SK-N-SH (cell line): ENCODE measurements at regions not wholly inside any gene's neighbourhood (a gene's known extent, or its start where the extent isn't known, plus 50 kb on each side); places are given as distances from the start of the nearest gene placed in this dataset.

Experiments
- CTCF ChIA-PET: fragments of 300-600, 350-600 bp; formaldehyde crosslinking; extraction: SDS; loops from one replicate; lab custom pipeline; 2021; lab: Yijun Ruan, JAX
- POLR2A ChIA-PET: fragments of 350-600 bp; sonication (Branson Sonifier 250); formaldehyde crosslinking; extraction: SDS; loops from one replicate; lab custom pipeline; 2020; ENCODE audit warnings: antibody characterized with exemption, inconsistent platforms; lab: Yijun Ruan, JAX
- DNase-seq: peaks from one replicate; pipeline ENCODE4 v3.0.0; 2012
- H2AFZ ChIP-seq: fragments of 200-600 bp; sonication (generic); 2 replicates; pipeline ENCODE4 v1.8.1; 2016; ENCODE audit warnings: antibody characterized with exemption, mild to moderate bottlenecking, low read depth
- H3F3A ChIP-seq: fragments of 200-600 bp; sonication (generic); replicated peaks from 2 replicates; pipeline ENCODE3; 2016; ENCODE audit warnings: antibody characterized with exemption, mild to moderate bottlenecking; ENCODE audit not compliant: insufficient read depth
- H3K27ac ChIP-seq, 2 experiments: fragments of 200-500 bp in 1 of 2; fragments of 200-600 bp in 1 of 2; sonication (Bioruptor generic) in 1 of 2; sonication (generic), shearing (Covaris generic) in 1 of 2; 2 replicates each; pipeline versions ENCODE4 v1.5.1 to v1.6.1; 2014 to 2016; ENCODE audit warnings: low read depth in 2 of 2, inconsistent platforms in 1 of 2, low read length in 1 of 2, mild to moderate bottlenecking in 1 of 2, mixed read lengths in 1 of 2
- H3K27me3 ChIP-seq: fragments of 200-600 bp; sonication (generic), shearing (Covaris generic); 2 replicates; pipeline ENCODE4 v1.6.1; 2016; ENCODE audit warnings: mixed run types; ENCODE audit not compliant: insufficient read depth
- H3K36me3 ChIP-seq, 2 experiments: fragments of 200-500 bp in 1 of 2; fragments of 200-600 bp in 1 of 2; sonication (Bioruptor generic) in 1 of 2; sonication (generic) in 1 of 2; replicated peaks in 1 of 2; 2 replicates each; pipeline versions ENCODE3 to v1.5.1; 2014 to 2016; ENCODE audit warnings: low read length in 1 of 2, mild to moderate bottlenecking in 1 of 2; ENCODE audit not compliant: insufficient read depth in 2 of 2, control insufficient read depth in 1 of 2
- H3K4me1 ChIP-seq, 2 experiments: fragments of 200-500 bp in 1 of 2; fragments of 200-600 bp in 1 of 2; sonication (Bioruptor generic) in 1 of 2; sonication (generic), shearing (Covaris generic) in 1 of 2; 2 replicates each; pipeline versions ENCODE4 v1.5.1 to v1.6.1; 2014 to 2016; ENCODE audit warnings: low read depth in 1 of 2, low read length in 1 of 2, mixed run types in 1 of 2; ENCODE audit not compliant: insufficient read depth in 2 of 2, control insufficient read depth in 1 of 2
- H3K4me2 ChIP-seq: fragments of 200-600 bp; sonication (generic), shearing (Covaris generic); 2 replicates; pipeline ENCODE4 v1.6.1; 2017; ENCODE audit warnings: mixed run types
- H3K4me3 ChIP-seq, 2 experiments: fragments of 200-500 bp in 1 of 2; fragments of 200-600 bp in 1 of 2; sonication (Bioruptor generic) in 1 of 2; sonication (generic), shearing (Covaris generic) in 1 of 2; 2 replicates each; pipeline versions ENCODE4 v1.5.1 to v1.8.1; 2014 to 2016; ENCODE audit warnings: low read depth in 2 of 2, inconsistent platforms in 1 of 2, low read length in 1 of 2, mild to moderate bottlenecking in 1 of 2, mixed read lengths in 1 of 2, moderate library complexity in 1 of 2
- H3K79me2 ChIP-seq: fragments of 200-600 bp; sonication (generic); 2 replicates; pipeline ENCODE4 v1.8.1; 2017; ENCODE audit warnings: mild to moderate bottlenecking; ENCODE audit not compliant: insufficient read depth
- H3K9ac ChIP-seq: fragments of 200-600 bp; sonication (generic); 2 replicates; pipeline ENCODE4 v1.6.1; 2017; ENCODE audit warnings: mixed run types
- H3K9me2 ChIP-seq: fragments of 200-600 bp; sonication (generic); 2 replicates; pipeline ENCODE4 v1.6.1; 2017; ENCODE audit warnings: mixed run types
- H3K9me3 ChIP-seq: fragments of 200-600 bp; sonication (generic); 2 replicates; pipeline ENCODE4 v1.6.1; 2017; ENCODE audit warnings: mixed run types, mild to moderate bottlenecking, moderate library complexity
- H4K20me1 ChIP-seq: fragments of 200-600 bp; sonication (generic); 2 replicates; pipeline ENCODE4 v1.6.1; 2017; ENCODE audit warnings: mild to moderate bottlenecking, mixed run types; ENCODE audit not compliant: insufficient read depth
- ELF1 ChIP-seq: IDR thresholded peaks from 2 replicates; pipeline ENCODE4 v1.4.0; 2012
- EP300 ChIP-seq, 2 experiments: IDR thresholded peaks; 2 replicates each; pipeline versions ENCODE4 v1.4.0 to v1.6.1; 2012; ENCODE audit warnings: borderline replicate concordance in 1 of 2, low read depth in 1 of 2, low read length in 1 of 2
- FOSL2 ChIP-seq: IDR thresholded peaks from 2 replicates; pipeline ENCODE4 v1.4.0; 2012; ENCODE audit warnings: low read depth, mild to moderate bottlenecking, moderate library complexity, borderline replicate concordance
- FOXM1 ChIP-seq: IDR thresholded peaks from 2 replicates; pipeline ENCODE4 v1.4.0; 2012; ENCODE audit warnings: low read depth, mild to moderate bottlenecking
- JUND ChIP-seq: IDR thresholded peaks from 2 replicates; pipeline ENCODE4 v1.4.0; 2012
- MEF2A ChIP-seq: IDR thresholded peaks from 2 replicates; pipeline ENCODE4 v1.4.0; 2012; ENCODE audit warnings: low read depth, borderline replicate concordance
- MXI1 ChIP-seq: IDR thresholded peaks from 2 replicates; pipeline ENCODE4 v1.6.1; 2012; ENCODE audit warnings: mild to moderate bottlenecking, low read depth, low read length, improper control_type of control experiment
- NFIC ChIP-seq: IDR thresholded peaks from 2 replicates; pipeline ENCODE4 v1.4.0; 2012; ENCODE audit warnings: borderline replicate concordance
- RAD21 ChIP-seq: IDR thresholded peaks from 2 replicates; pipeline ENCODE4 v1.6.1; 2012; ENCODE audit warnings: mild to moderate bottlenecking, low read length
- RCOR1 ChIP-seq: fragments of 150-350 bp; IDR thresholded peaks from 2 replicates; pipeline ENCODE4 v1.6.1; 2017; ENCODE audit warnings: antibody characterized with exemption, low read length
- RFX5 ChIP-seq: IDR thresholded peaks from 2 replicates; pipeline ENCODE4 v1.6.1; 2012; ENCODE audit warnings: mild to moderate bottlenecking, improper control_type of control experiment, low read length
- RXRA ChIP-seq: IDR thresholded peaks from 2 replicates; pipeline ENCODE4 v1.4.0; 2012; ENCODE audit warnings: low read depth, mild to moderate bottlenecking, borderline replicate concordance
- SIN3A ChIP-seq: IDR thresholded peaks from 2 replicates; pipeline ENCODE4 v1.6.1; 2012; ENCODE audit warnings: low read depth, mild to moderate bottlenecking, low read length, moderate library complexity, borderline replicate concordance
- SMC3 ChIP-seq: IDR thresholded peaks from 2 replicates; pipeline ENCODE4 v1.6.1; 2012; ENCODE audit warnings: low read depth, low read length, improper control_type of control experiment
- TAF1 ChIP-seq: IDR thresholded peaks from 2 replicates; pipeline ENCODE4 v1.6.1; 2012; ENCODE audit warnings: low read depth, mild to moderate bottlenecking, low read length, moderate library complexity, borderline replicate concordance
- TCF12 ChIP-seq: IDR thresholded peaks from 2 replicates; pipeline ENCODE4 v1.4.0; 2012
- USF2 ChIP-seq: fragments of 150-350 bp; IDR thresholded peaks from 2 replicates; pipeline ENCODE4 v1.6.1; 2017; ENCODE audit warnings: antibody characterized with exemption, low read length, low read depth, borderline replicate concordance
- YY1 ChIP-seq: IDR thresholded peaks from 2 replicates; pipeline ENCODE4 v1.4.0; 2012; ENCODE audit warnings: low read depth, mild to moderate bottlenecking
- ZBTB33 ChIP-seq: IDR thresholded peaks from 2 replicates; pipeline ENCODE4 v1.4.0; 2012; ENCODE audit warnings: low read depth, borderline replicate concordance
- WGBS: methylation state at CpG from one replicate; pipeline ENCODE4 v1.1.6; 2017; ENCODE audit warnings: low lambda C conversion rate; 5-methylcytosine and 5-hydroxymethylcytosine counted together
- TF ChIP-seq, protein P1 (sequence below): IDR thresholded peaks from 2 replicates; pipeline ENCODE4 v1.6.1; 2012; ENCODE audit warnings: mild to moderate bottlenecking, low read depth, low read length, moderate library complexity
- TF ChIP-seq, protein P2 (sequence below): IDR thresholded peaks from 2 replicates; pipeline ENCODE4 v1.4.0; 2012; ENCODE audit warnings: low read depth

- CTCF ChIA-PET: no interaction called here
- no peak for TF ChIP-seq RFX5
- TF ChIP-seq JUND: no peak
- no peak for TF ChIP-seq FOXM1
- no peak for TF ChIP-seq RCOR1
- TF ChIP-seq MEF2A: no peak
- no peak for TF ChIP-seq ZBTB33
- TF ChIP-seq NFIC: no peak
- no peak for TF ChIP-seq ELF1
- no peak for TF ChIP-seq RAD21
- no peak for TF ChIP-seq TAF1
- no peak for TF ChIP-seq SIN3A
- TF ChIP-seq YY1: no peak
- no peak overlapping the region for H3K4me2 ChIP-seq
Measured at GRCh38 chr10:8221451-8221850, 167.0 kb downstream of the GATA3 start.

GRCh38 chr10:8224591-8224990 is 170.1 kb downstream of the GATA3 start:
- DNase-seq: no peak
- Histone ChIP-seq H3K4me3 (no peak overlapping the region), H3K27me3 (no peaks in the 10 kb centered on the region; the same call in 1 of the 2 replicates), H3K4me1 (peaks cover 0 to 16% of the 10 kb centered on the region in 2 experiments; a peak in 1 of 4 replicates), H3K27ac (no peak overlapping the region), H3K9me3 (no peaks in the 10 kb centered on the region), H3F3A (no peaks in the 10 kb centered on the region), H2AFZ (no peak overlapping the region), H4K20me1 (no peaks in the 10 kb centered on the region), H3K9me2 (no peaks in the 10 kb centered on the region), H3K4me2 (no peak overlapping the region), H3K36me3 (no peaks in the 10 kb centered on the region), H3K9ac (no peak overlapping the region), H3K79me2 (no peaks in the 10 kb centered on the region)
- ChIA-PET CTCF (interaction anchor here (1.3 kb wide), 1 partner anchor 19 kb away, joined by 4 read pairs; no protein-coding TSS in a partner anchor), POLR2A (no interaction called here)
- WGBS: 82% methylated on average over 5 of the region's 5 CpGs
- no peak for TF ChIP-seq NFIC
- TF ChIP-seq USF2: no peak
- TF ChIP-seq, protein P1, sequence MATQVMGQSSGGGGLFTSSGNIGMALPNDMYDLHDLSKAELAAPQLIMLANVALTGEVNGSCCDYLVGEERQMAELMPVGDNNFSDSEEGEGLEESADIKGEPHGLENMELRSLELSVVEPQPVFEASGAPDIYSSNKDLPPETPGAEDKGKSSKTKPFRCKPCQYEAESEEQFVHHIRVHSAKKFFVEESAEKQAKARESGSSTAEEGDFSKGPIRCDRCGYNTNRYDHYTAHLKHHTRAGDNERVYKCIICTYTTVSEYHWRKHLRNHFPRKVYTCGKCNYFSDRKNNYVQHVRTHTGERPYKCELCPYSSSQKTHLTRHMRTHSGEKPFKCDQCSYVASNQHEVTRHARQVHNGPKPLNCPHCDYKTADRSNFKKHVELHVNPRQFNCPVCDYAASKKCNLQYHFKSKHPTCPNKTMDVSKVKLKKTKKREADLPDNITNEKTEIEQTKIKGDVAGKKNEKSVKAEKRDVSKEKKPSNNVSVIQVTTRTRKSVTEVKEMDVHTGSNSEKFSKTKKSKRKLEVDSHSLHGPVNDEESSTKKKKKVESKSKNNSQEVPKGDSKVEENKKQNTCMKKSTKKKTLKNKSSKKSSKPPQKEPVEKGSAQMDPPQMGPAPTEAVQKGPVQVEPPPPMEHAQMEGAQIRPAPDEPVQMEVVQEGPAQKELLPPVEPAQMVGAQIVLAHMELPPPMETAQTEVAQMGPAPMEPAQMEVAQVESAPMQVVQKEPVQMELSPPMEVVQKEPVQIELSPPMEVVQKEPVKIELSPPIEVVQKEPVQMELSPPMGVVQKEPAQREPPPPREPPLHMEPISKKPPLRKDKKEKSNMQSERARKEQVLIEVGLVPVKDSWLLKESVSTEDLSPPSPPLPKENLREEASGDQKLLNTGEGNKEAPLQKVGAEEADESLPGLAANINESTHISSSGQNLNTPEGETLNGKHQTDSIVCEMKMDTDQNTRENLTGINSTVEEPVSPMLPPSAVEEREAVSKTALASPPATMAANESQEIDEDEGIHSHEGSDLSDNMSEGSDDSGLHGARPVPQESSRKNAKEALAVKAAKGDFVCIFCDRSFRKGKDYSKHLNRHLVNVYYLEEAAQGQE: no peak
- no peak for TF ChIP-seq FOSL2
- no peak for TF ChIP-seq TCF12
- TF ChIP-seq EP300 (IDR thresholded peaks at IDR 0.05; ENCODE audit: borderline replicate concordance in 1 of 2, low read depth in 1 of 2, low read length in 1 of 2): no peak
- TF ChIP-seq MXI1: no peak
- TF ChIP-seq ZBTB33: no peak
- TF ChIP-seq SMC3: no peak
- TF ChIP-seq YY1: no peak
- TF ChIP-seq RXRA: no peak
- TF ChIP-seq, protein P2, sequence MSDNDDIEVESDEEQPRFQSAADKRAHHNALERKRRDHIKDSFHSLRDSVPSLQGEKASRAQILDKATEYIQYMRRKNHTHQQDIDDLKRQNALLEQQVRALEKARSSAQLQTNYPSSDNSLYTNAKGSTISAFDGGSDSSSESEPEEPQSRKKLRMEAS: no peak

More at GRCh38 chr10:8221451-8221850, 167.0 kb downstream of the GATA3 start:
- POLR2A ChIA-PET: no interaction called here
- H2AFZ ChIP-seq: no peak overlapping the region
- no peaks in the 10 kb centered on the region for H3K36me3 ChIP-seq
- H3K27me3 ChIP-seq: no peaks in the 10 kb centered on the region
- no peaks in the 10 kb centered on the region for H3F3A ChIP-seq
- no peaks in the 10 kb centered on the region for H4K20me1 ChIP-seq
- H3K4me3 ChIP-seq: no peak overlapping the region
- H3K9me2 ChIP-seq: no peaks in the 10 kb centered on the region
- H3K9ac ChIP-seq: no peak overlapping the region
- H3K27ac ChIP-seq: no peak overlapping the region
- WGBS: 86% methylated on average over 6 of the region's 6 CpGs
- no peak for DNase-seq
- H3K79me2 ChIP-seq: no peaks in the 10 kb centered on the region
- no peaks in the 10 kb centered on the region for H3K9me3 ChIP-seq
- peaks cover 0 to 12% of the 10 kb centered on the region in 2 experiments; a peak in 1 of 4 replicates for H3K4me1 ChIP-seq
